K562 (cell line): ENCODE measurements at regions not wholly inside any gene's neighbourhood (a gene's known extent, or its start where the extent isn't known, plus 50 kb on each side); places are given as distances from the start of the nearest gene placed in this dataset.

Experiments used
- ATAC-seq: fragments of 200-7000 bp; cut with Tn5 transposase; 3 replicates; pipeline ENCODE4 v1.9.1; 2020; ENCODE audit warnings: moderate library complexity
- BruUV-seq: library from RNA; stranded (reverse); fragments of 400-500 nt; replicated peaks from 2 replicates; lab custom pipeline; 2021; lab: Mats Ljungman, UMichigan
- CTCF ChIA-PET: fragments of 300-600 bp; formaldehyde crosslinking; extraction: SDS; loops from one replicate; lab custom pipeline; 2021; ENCODE audit warnings: low intra/inter-chr PET ratio; lab: Yijun Ruan, JAX
- POLR2A ChIA-PET: fragments of 300-600, 350-650 bp; sonication (Branson Sonifier 250); formaldehyde crosslinking; extraction: SDS; loops from one replicate; lab custom pipeline; 2021; ENCODE audit warnings: antibody characterized with exemption, inconsistent platforms; lab: Yijun Ruan, JAX
- DNase-seq, 4 experiments: peaks; one replicate each; pipeline versions ENCODE4 v3.0.0 to v3.0.0-alpha.2; 2011 to 2018; ENCODE audit warnings: low spot score in 3 of 4, mixed read lengths in 3 of 4; ENCODE audit errors: extremely low read depth in 1 of 4
- FAIRE-seq: peaks from 2 replicates; lab custom pipeline; 2011; peaks lifted over from hg19 to GRCh38; lab: Jason Lieb, UNC
- H2AFZ ChIP-seq: 2 replicates; pipeline ENCODE4 v1.6.0; 2011; ENCODE audit warnings: low read depth, low read length, control low read depth, inconsistent platforms
- H3K27ac ChIP-seq: fragments of 200-600 bp; 3 replicates; pipeline ENCODE4 v1.8.0; 2011; ENCODE audit warnings: low read depth, mild to moderate bottlenecking, control low read depth, inconsistent platforms, low read length, moderate library complexity, mixed read lengths; ENCODE audit errors: extremely low read depth
- H3K27me3 ChIP-seq, 2 experiments: fragments of 300-600 bp in 1 of 2; 2 replicates in 1 of 2; 3 replicates in 1 of 2; pipeline versions ENCODE4 v1.6.0 to v1.8.0; 2011; ENCODE audit warnings: inconsistent platforms in 2 of 2, low read length in 2 of 2, mild to moderate bottlenecking in 1 of 2, mixed read lengths in 1 of 2, moderate library complexity in 1 of 2; ENCODE audit not compliant: control insufficient read depth in 2 of 2, insufficient read depth in 2 of 2
- H3K36me3 ChIP-seq: fragments of 300-600 bp; 3 replicates; pipeline ENCODE4 v1.8.0; 2011; ENCODE audit warnings: mild to moderate bottlenecking, low read length, inconsistent platforms; ENCODE audit not compliant: control insufficient read depth, insufficient read depth
- H3K4me1 ChIP-seq, 2 experiments: fragments of 200-600 bp in 1 of 2; replicated peaks in 1 of 2; 2 replicates in 1 of 2; 3 replicates in 1 of 2; pipeline versions ENCODE4 v1.5.1 to v1.8.0; 2011; ENCODE audit warnings: inconsistent platforms in 2 of 2, low read length in 2 of 2, mild to moderate bottlenecking in 1 of 2, mixed read lengths in 1 of 2, moderate library complexity in 1 of 2; ENCODE audit not compliant: control insufficient read depth in 2 of 2, insufficient read depth in 2 of 2
- H3K4me2 ChIP-seq: 2 replicates; pipeline ENCODE4 v1.6.1; 2011; ENCODE audit warnings: low read length, control low read depth, inconsistent platforms, mixed read lengths; ENCODE audit not compliant: insufficient read depth
- H3K4me3 ChIP-seq: fragments of 200-600 bp; sonication (generic), shearing (Covaris generic); 2 replicates; pipeline ENCODE4 v1.5.1; 2016; ENCODE audit warnings: control low read depth, inconsistent platforms
- H3K79me2 ChIP-seq: fragments of 200-600 bp; 3 replicates; pipeline ENCODE4 v1.8.0; 2011; ENCODE audit warnings: low read length, inconsistent platforms; ENCODE audit not compliant: control insufficient read depth, insufficient read depth
- H3K9ac ChIP-seq, 2 experiments: 2 replicates each; pipeline versions ENCODE4 v1.6.0 to v1.6.1; 2011; ENCODE audit warnings: low read depth in 2 of 2, low read length in 2 of 2, control low read depth in 1 of 2, inconsistent platforms in 1 of 2, mild to moderate bottlenecking in 1 of 2, mixed read lengths in 1 of 2; ENCODE audit not compliant: insufficient read depth in 1 of 2
- H3K9me1 ChIP-seq: one replicate; pipeline ENCODE4 v1.6.0; 2011; ENCODE audit warnings: inconsistent platforms, mild to moderate bottlenecking, low read length, moderate library complexity; ENCODE audit not compliant: control insufficient read depth, insufficient read depth
- H3K9me3 ChIP-seq: replicated peaks from 2 replicates; pipeline ENCODE4 v1.5.1; 2011; ENCODE audit warnings: low read depth, low read length, inconsistent platforms; ENCODE audit not compliant: control insufficient read depth, insufficient read depth
- H4K20me1 ChIP-seq: replicated peaks from 2 replicates; pipeline ENCODE4 v1.6.1; 2011; ENCODE audit warnings: low read length, inconsistent platforms, mixed read lengths; ENCODE audit not compliant: control insufficient read depth, insufficient read depth
- CLOCK ChIP-seq: fragments of 250-450 bp; sonication (Bioruptor Pico); IDR thresholded peaks from 2 replicates; pipeline ENCODE4 v1.4.0; 2020; ENCODE audit warnings: mild to moderate bottlenecking, moderate library complexity, borderline replicate concordance
- CREBBP ChIP-seq: IDR thresholded peaks from one replicate; pipeline ENCODE4 v1.6.1; 2012; ENCODE audit warnings: low read depth, mild to moderate bottlenecking, control low read depth, inconsistent platforms, low read length
- ETV5 ChIP-seq: sonication (generic); formaldehyde crosslinking; IDR thresholded peaks from 2 replicates; pipeline ENCODE4 v1.4.0; 2020; ENCODE audit warnings: low read depth, mild to moderate bottlenecking, missing genetic modification reagents
- KDM2B ChIP-seq: fragments of 250-450 bp; sonication (Bioruptor Pico); IDR thresholded peaks from 2 replicates; pipeline ENCODE4 v1.8.0; 2021; ENCODE audit warnings: mild to moderate bottlenecking, moderate library complexity
- MED1 ChIP-seq: sonication (generic); formaldehyde crosslinking; IDR thresholded peaks from 2 replicates; pipeline ENCODE4 v1.8.1; 2023; ENCODE audit warnings: missing genetic modification reagents, borderline replicate concordance
- NEUROD1 ChIP-seq: fragments of 150-350 bp; IDR thresholded peaks from 2 replicates; pipeline ENCODE4 v1.6.1; 2014; ENCODE audit warnings: borderline replicate concordance, low read length, low read depth; ENCODE audit not compliant: partially characterized antibody
- NFATC3 ChIP-seq: fragments of 450-650 bp; IDR thresholded peaks from 2 replicates; pipeline ENCODE4 v1.6.1; 2017; ENCODE audit warnings: mild to moderate bottlenecking
- NR4A1 ChIP-seq, 2 experiments: fragments of 250-450 bp in 1 of 2; fragments of 450-650 bp in 1 of 2; sonication (Bioruptor Pico) in 1 of 2; IDR thresholded peaks; 2 replicates each; pipeline versions ENCODE4 v1.4.0 to v1.6.1; 2016 to 2020; ENCODE audit warnings: mild to moderate bottlenecking in 2 of 2, missing compliant biosample characterization in 1 of 2, missing genetic modification characterization in 1 of 2, moderate library complexity in 1 of 2
- OTX1 ChIP-seq: fragments of 450-650 bp; formaldehyde crosslinking; IDR thresholded peaks from 2 replicates; pipeline ENCODE4 v1.4.0; 2022; ENCODE audit warnings: mild to moderate bottlenecking
- PYGO2 ChIP-seq: fragments of 450-650 bp; IDR thresholded peaks from 2 replicates; pipeline ENCODE4 v1.6.1; 2016; ENCODE audit warnings: mild to moderate bottlenecking, missing genetic modification characterization, moderate library complexity, missing compliant biosample characterization
- RFX5 ChIP-seq: IDR thresholded peaks from 2 replicates; pipeline ENCODE4 v1.6.1; 2011; ENCODE audit warnings: low read depth, mild to moderate bottlenecking, improper control_type of control experiment, low read length
- SOX6 ChIP-seq: fragments of 450-650 bp; IDR thresholded peaks from 2 replicates; pipeline ENCODE4 v1.6.1; 2014; ENCODE audit warnings: mild to moderate bottlenecking
- SREBF1 ChIP-seq: fragments of 150-350 bp; IDR thresholded peaks from 2 replicates; pipeline ENCODE4 v1.6.1; 2014; ENCODE audit warnings: antibody characterized with exemption, low read depth, low read length, borderline replicate concordance
- U2AF1 ChIP-seq: fragments of 200-400 bp; formaldehyde crosslinking; optimal IDR thresholded peaks from 2 replicates; pipeline ENCODE3; 2017; ENCODE audit warnings: mild to moderate bottlenecking, low read depth, low read length, moderate library complexity
- U2AF2 ChIP-seq: fragments of 200-400 bp; formaldehyde crosslinking; optimal IDR thresholded peaks from 2 replicates; pipeline ENCODE3; 2017; ENCODE audit warnings: low read depth, mild to moderate bottlenecking, low read length
- ZNF3 ChIP-seq: fragments of 250-450 bp; sonication (Bioruptor Pico); IDR thresholded peaks from 2 replicates; pipeline ENCODE4 v1.5.0; 2021; ENCODE audit warnings: mild to moderate bottlenecking, moderate library complexity
- ZNF717 ChIP-seq: fragments of 250-450 bp; sonication (Bioruptor Pico); IDR thresholded peaks from 2 replicates; pipeline ENCODE4 v1.5.0; 2021
- WGBS: fragments of 100-300 bp; shearing (Covaris generic); methylation state at CpG from one replicate; pipeline ENCODE4 v1.1.6; 2016; ENCODE audit warnings: low coverage, mixed read lengths; ENCODE audit not compliant: insufficient coverage; ENCODE audit errors: missing lambda C conversion rate; 5-methylcytosine and 5-hydroxymethylcytosine counted together
- in situ Hi-C: fragments of 300-500 bp; cut with MboI; formaldehyde crosslinking; loops from 4 replicates; pipeline ENCODE4 v1.15.0; 2018; ENCODE audit warnings: inconsistent platforms, mixed read lengths
- intact Hi-C: fragments of 100-400 bp; cut with micrococcal nuclease; formaldehyde crosslinking; loops from 2 replicates; pipeline ENCODE4 v1.14.2; 2022
- TF ChIP-seq, protein P1 (sequence below): fragments of 250-450 bp; sonication (Bioruptor Pico); IDR thresholded peaks from 2 replicates; pipeline ENCODE4 v1.5.0; 2021
- TF ChIP-seq, protein P2 (sequence below): fragments of 250-450 bp; sonication (Bioruptor Pico); IDR thresholded peaks from 2 replicates; pipeline ENCODE4 v1.8.0; 2022; ENCODE audit warnings: moderate library complexity, mild to moderate bottlenecking, inconsistent platforms

GRCh38 chr10:105328503-105329133 is 687.5 kb downstream of the SORCS3 start:
- in situ Hi-C loops: no loop called here
- no peak for FAIRE-seq
- no peaks in the 10 kb centered on the region for H3K79me2 ChIP-seq
- H3K27ac ChIP-seq: no peak overlapping the region
- no peak for TF ChIP-seq OTX1 (CRISPR knock-in tag)
- TF ChIP-seq CREBBP: no peak
- TF ChIP-seq PYGO2: no peak
- no peak for TF ChIP-seq SOX6
- no peak for TF ChIP-seq CLOCK (CRISPR knock-in tag)
- TF ChIP-seq NEUROD1: no peak
- no peak for TF ChIP-seq SREBF1
- TF ChIP-seq U2AF2: no peak
- TF ChIP-seq, protein P1, sequence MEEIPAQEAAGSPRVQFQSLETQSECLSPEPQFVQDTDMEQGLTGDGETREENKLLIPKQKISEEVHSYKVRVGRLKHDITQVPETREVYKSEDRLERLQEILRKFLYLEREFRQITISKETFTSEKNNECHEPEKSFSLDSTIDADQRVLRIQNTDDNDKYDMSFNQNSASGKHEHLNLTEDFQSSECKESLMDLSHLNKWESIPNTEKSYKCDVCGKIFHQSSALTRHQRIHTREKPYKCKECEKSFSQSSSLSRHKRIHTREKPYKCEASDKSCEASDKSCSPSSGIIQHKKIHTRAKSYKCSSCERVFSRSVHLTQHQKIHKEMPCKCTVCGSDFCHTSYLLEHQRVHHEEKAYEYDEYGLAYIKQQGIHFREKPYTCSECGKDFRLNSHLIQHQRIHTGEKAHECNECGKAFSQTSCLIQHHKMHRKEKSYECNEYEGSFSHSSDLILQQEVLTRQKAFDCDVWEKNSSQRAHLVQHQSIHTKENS (CRISPR knock-in tag): no peak
- no peak for TF ChIP-seq U2AF1
- TF ChIP-seq ZNF3: no peak
- TF ChIP-seq ZNF717 (CRISPR knock-in tag): no peak
- no peak for TF ChIP-seq ETV5
- no peak for TF ChIP-seq NR4A1 (CRISPR knock-in tag; IDR thresholded peaks at IDR 0.05)
- TF ChIP-seq NR4A1 (tag; IDR thresholded peaks at IDR 0.05): no peak
- TF ChIP-seq RFX5: no peak
- no peak for TF ChIP-seq NFATC3
- no peak for TF ChIP-seq MED1 (CRISPR knock-in tag)
- TF ChIP-seq KDM2B (CRISPR knock-in tag): no peak
- TF ChIP-seq, protein P2, sequence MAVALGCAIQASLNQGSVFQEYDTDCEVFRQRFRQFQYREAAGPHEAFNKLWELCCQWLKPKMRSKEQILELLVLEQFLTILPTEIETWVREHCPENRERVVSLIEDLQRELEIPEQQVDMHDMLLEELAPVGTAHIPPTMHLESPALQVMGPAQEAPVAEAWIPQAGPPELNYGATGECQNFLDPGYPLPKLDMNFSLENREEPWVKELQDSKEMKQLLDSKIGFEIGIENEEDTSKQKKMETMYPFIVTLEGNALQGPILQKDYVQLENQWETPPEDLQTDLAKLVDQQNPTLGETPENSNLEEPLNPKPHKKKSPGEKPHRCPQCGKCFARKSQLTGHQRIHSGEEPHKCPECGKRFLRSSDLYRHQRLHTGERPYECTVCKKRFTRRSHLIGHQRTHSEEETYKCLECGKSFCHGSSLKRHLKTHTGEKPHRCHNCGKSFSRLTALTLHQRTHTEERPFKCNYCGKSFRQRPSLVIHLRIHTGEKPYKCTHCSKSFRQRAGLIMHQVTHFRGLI: no peak
- no peak for ATAC-seq
- no peaks in the 10 kb centered on the region for H3K36me3 ChIP-seq
- DNase-seq: no peak
- no peaks in the 10 kb centered on the region for H3K9me1 ChIP-seq
- H3K4me1 ChIP-seq: no peaks in the 10 kb centered on the region
- POLR2A ChIA-PET: no interaction called here
- H3K4me2 ChIP-seq: no peak overlapping the region
- H4K20me1 ChIP-seq: no peaks in the 10 kb centered on the region
- H3K9ac ChIP-seq: no peak overlapping the region
- H3K4me3 ChIP-seq: no peak overlapping the region
- WGBS: 0% methylated on average over 1 of the region's 1 CpG
- no peaks in the 10 kb centered on the region for H3K9me3 ChIP-seq
- CTCF ChIA-PET: no interaction called here
- no peaks in the 10 kb centered on the region for H3K27me3 ChIP-seq
- intact Hi-C loops: no loop called here
- H2AFZ ChIP-seq: no peak overlapping the region
- no TSS peak for BruUV-seq
